ENCODE measurements at regions not wholly inside any gene's neighbourhood (a gene's known extent, or its start where the extent isn't known, plus 50 kb on each side); places are given as distances from the start of the nearest gene placed in this dataset.

GRCh38 chr2:150605664-150606063, 118.2 kb upstream of the RND3 start:
- TF ChIP-seq CTCF (IDR thresholded peaks at IDR 0.05) (no peak), POLR2AphosphoS5 (IDR thresholded peaks at IDR 0.05) (no peak)

Measured in prostate gland (tissue), 2 donors.